HL-60 (cell line): ENCODE measurements at regions not wholly inside any gene's neighbourhood (a gene's known extent, or its start where the extent isn't known, plus 50 kb on each side); places are given as distances from the start of the nearest gene placed in this dataset.

Source experiments
- CTCF ChIP-seq: IDR thresholded peaks from one replicate; pipeline ENCODE4 v1.5.1; 2011; ENCODE audit warnings: low read length, control low read depth, inconsistent platforms; ENCODE audit not compliant: insufficient read depth
- REST ChIP-seq: IDR thresholded peaks from 2 replicates; pipeline ENCODE4 v1.6.1; 2012; ENCODE audit warnings: low read depth; ENCODE audit not compliant: insufficient replicate concordance

- TF ChIP-seq CTCF: no peak
- TF ChIP-seq REST: no peak
Measured at GRCh38 chrX:97909245-97909644, 1025.5 kb downstream of the RPA4 start.
